NCI-H2196 treated with DMSO at 0.1 percent for 48 hours (cell line): ENCODE measurements at regions not wholly inside any gene's neighbourhood (a gene's known extent, or its start where the extent isn't known, plus 50 kb on each side); places are given as distances from the start of the nearest gene placed in this dataset.
"Not testable (repeated sequence)": the region's sequence is repeated elsewhere in the genome, so short reads cannot be mapped to it uniquely, and the experiment has no call there.

Experiments used
- DNase-seq: peaks from one replicate; lab custom pipeline; 2025; ENCODE audit not compliant: unreplicated experiment; lab: John Stamatoyannopoulos, UW

DNA sequence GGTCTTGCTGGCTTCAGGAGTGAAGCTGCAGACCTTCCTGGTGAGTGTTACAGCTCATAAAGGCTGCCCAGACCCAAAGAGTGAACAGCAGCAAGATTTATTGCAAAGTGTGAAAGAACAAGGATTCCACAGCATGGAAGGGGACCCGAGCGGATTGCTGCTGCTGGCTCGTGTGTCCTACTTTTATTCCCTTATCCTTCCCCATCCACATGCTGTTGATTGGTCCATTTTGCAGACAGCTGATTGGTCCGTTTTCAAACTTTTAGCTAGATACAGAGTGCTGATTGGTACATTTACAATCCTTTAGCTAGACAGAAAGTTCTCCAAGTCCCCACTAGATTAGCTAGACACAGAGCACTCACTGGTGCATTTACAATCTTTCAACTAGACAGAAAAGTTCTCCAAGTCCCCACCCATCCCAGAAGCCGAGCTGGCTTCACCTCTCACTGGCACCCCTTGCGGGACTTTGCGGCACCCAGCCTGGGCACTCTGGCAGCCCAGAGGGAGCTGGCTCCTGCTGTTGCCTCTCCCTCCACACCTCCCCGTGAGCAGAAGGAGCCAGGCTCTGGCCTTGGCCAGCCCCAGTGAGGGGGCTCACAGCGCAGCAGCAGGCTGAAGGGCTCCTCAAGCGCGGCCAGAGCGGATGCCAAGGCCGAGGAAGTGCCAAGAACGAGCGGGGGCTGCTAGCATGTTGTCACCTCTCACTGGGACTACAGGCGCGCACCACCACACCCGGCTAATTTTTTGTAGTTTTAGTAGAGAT lies 369.6 kb upstream of the POT1 start:
- DNase-seq = no peak

DNA sequence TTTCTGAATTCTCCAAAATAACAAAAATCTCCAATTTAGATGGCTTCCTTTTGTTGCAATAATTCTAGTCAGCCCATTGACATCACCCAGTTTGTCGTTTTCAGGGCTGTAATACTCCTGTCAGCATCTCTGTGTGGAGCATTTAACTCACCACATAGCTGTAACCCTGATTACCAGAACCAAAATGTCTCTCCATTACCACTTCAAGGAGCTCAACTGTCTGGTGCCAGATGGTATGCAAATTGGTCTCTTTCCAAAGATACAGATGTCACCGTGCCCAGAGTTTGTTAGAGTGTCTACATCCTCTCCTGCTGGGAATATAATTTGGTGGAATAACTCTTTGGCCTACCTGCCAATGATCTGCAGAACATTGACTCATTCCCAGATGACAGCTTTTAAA lies 350.3 kb upstream of the POT1 start:
- no peak for DNase-seq

DNA sequence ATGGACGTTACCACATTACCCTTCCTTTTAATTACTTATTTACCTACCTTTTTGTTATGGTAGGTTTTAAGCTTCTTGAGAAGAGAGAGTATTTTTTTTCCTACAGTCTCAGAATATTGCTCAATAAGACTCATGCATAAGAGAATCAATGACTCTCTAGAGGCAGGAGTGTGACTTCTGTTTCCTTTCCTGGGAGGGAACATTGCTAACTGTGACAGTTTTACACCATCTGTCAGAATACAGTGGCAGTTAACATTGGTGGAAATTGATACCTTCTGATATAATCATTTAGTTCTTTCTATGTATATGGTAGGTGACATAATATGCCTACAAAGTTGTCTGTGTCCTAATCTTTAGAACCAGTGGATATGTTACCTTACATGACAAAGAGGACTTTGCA lies 348.7 kb upstream of the POT1 start:
- no peak for DNase-seq

DNA sequence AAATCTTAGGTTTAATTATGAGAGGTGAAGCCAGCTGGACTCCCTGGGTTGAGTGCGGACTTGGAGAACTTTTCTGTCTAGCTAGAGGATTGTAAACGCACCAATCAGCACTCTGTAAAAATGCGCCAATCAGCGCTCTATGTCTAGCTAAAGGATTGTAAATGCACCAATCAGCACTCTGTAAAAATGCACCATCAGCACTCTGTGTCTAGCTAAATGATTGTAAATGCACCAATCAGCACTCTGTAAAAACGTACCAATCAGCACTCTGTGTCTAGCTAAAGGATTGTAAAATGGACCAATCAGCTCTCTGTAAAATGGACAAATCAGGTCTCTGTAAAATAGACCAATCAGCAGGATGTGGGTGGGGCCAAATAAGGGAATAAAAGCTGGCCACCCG lies 345.1 kb upstream of the POT1 start:
- DNase-seq = not testable (repeated sequence)

DNA sequence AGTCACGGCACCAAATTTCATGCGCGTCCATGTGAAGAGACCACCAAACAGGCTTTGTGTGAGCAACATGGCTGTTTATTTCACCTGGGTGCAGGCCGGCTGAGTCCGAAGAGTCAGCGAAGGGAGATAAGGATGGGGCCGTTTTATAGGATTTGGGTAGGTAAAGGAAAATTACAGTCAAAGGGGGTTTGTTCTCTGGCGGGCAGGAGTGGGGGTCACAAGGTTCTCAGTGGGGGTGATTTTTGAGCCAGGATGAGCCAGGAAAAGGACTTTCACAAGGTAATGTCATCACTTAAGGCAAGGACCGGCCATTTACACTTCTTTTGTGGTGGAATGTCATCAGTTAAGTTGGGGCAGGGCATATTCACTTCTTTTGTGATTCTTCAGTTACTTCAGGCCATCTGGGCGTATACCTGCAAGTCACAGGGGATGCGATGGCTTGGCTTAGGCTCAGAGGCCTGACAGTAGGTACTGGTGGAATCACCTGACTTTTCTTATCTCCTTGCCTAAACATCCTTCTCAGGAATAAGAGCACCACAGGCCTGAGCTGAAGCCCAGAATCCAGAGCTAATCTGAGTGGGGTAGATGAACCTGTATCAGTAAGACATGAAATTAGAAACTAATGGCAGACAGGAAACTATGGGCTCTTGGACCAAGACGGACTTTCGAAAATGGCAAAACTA lies 334.7 kb upstream of the POT1 start:
- DNase-seq = not testable (repeated sequence)

DNA sequence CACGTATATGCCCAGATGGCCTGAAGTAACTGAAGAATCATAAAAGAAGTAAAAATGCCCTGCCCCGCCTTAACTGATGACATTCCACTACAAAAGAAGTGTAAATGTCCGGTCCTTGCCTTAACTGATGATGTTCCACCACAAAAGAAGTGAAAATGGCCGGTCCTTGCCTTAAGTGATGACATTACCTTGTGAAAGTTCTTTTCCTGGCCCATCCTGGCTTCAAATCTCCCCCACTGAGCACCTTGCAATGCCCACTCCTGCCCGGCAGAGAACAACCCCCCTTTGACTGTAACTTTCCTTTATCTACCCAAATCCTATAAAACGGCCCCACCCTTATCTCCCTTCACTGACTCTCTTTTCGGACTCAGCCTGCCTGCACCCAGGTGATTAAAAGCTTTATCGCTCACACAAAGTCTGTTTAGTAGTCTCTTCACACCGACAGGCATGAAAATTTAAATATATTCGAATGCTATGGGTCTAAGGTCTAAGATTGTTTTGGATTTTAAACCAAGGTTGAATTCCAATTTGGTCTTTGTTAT lies 329.3 kb upstream of the POT1 start:
- DNase-seq = not testable (repeated sequence)

DNA sequence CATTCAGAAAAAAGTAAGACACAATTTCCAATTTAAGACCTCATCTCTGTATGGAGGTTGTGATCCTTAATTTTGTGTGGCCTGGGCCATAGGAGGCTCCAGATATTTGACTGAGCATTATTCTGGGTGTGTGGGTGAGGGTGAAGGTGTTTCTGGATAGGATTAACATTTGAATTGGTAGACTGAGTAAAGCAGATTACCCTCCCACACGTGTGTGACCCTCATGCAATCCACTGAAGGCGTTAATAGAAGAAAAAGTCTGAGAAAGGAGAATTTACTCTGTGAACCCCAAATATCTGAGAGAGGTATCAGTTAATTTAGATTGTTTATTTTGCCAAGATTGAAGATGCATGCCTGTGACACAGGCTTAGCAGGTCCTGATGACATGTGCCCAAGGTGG lies 328.0 kb upstream of the POT1 start:
- no peak for DNase-seq

DNA sequence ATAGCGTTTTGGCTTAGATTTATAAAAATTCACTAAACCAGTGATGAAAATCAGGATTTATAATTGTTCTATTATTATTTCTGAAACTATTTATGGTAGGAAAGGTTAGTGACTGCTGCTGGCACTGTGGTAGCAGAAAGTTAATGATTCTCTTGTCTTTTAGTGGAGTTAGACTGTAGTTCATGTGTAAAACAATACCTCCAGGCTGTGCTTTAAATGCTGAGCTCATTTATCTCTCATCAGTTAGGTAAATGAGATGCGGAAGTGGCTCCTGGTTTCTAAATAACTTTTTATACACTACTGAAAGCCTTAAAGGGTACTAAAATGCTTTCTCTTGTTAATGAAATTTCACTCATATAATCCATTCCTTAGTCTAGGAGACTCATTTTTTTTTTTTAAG lies 326.8 kb upstream of the POT1 start:
- no peak for DNase-seq

DNA sequence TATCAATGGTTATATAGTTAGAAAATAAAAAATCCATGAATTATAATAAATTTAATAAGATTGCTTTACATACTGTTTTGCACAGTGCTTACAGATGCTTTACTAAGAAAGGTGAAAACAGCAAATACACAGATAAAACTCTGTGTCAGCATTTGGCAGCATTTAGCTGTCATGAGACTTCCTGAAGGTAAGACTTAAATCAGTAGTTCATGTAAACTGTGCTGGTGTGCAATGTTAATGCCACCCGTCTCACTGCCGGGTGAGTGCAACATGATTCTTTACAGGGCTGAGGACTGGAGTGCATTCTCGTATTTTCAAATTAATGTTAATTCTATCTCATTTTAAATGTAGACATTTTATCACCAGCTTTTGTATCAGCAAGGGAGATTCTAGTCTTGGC lies 326.2 kb upstream of the POT1 start:
- no peak for DNase-seq

DNA sequence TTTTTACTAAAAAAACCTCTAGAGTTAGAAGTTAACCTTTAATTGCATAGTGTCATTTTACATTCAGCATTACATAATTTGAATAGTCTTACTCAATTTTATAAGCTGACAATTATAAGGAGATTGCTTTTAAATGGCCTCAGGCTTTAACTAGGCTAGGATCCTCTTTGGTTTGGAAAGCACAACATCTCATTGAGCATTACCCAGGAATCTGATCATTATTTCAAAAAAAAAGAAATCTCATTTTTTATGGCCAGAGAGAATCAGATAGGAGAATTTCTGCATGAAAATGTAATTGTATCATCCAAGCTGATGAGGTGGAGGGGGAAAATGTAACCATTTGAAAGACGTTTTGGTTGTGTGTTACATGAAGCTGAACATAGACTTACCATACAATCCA lies 324.9 kb upstream of the POT1 start:
- no peak for DNase-seq

DNA sequence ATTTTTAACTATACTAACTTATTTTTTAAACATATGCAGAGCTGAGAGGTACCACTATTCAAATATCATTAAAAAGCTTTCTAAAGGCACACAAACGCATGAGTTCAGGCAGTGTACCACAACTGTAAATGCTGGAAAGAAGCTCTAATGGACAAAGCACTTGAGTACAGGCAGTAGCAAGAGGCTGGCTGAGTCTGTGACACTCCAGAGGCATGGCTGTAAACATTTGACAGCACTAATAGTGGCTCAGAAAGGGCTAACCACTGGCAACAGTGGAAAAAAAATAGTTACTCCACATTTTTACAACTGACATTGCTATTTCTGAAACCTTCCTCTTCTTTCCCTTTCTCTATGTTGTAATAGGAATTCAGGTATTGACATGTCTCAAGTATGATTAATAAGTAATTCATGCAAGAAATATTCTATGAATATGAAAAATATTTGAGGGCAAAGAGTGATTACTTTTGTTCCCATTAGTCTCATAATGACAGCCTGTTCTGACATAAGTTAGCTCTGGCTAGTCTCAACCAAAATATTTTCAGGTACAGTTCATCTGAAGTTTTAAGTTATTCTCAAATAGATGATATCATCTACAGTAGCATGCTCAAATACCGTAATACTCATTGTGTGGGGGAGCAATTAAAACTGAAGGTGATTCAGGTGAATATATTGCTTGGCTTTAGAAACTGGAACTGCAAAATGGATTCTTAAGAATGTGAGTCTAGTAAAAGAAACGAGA lies 324.0 kb upstream of the POT1 start:
- no peak for DNase-seq

DNA sequence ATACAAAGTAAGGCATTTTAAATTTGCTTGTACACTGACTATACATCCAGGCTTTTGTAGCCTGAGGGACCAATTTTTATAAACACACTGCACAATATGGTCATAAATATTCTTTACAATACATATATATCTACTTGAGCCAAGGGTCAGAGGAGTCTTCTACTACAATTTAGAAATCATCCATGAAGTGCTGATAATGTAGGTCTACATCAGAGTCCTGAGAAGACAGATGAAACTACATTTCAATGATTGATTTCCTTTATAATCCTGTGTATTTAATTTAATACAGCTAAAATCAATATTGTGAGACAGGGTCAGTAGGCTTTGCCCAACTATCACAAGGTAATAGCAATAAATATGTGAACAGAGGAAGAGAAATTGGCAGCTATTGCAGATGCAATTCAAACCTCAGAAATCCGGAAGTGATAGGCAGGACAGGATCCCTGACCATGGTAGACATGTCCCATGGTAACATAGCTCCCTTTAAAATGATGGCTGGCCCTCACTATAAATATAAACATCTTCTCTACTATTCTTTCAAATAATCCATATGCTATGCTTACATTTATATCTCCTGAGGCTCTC lies 318.0 kb upstream of the POT1 start:
- no peak for DNase-seq

DNA sequence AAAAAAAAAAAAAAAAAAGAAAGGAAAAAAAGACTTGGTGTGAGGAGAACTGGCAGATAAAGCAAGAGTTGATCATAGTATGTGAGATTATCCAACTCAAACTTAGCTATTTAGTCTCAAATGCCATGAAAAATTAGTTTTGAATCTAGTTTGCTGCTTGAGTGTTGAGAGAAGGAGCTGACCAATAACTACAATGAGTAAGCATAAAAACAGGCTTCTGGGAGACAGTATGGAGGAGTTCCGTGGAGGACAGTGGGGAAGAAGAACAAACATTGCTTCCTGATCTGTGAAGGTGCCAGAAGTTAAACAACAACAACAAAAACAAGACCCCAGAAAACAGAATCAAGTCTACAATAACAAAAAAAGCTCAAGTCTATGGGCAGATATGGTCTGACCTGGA lies 317.1 kb upstream of the POT1 start:
- no peak for DNase-seq

DNA sequence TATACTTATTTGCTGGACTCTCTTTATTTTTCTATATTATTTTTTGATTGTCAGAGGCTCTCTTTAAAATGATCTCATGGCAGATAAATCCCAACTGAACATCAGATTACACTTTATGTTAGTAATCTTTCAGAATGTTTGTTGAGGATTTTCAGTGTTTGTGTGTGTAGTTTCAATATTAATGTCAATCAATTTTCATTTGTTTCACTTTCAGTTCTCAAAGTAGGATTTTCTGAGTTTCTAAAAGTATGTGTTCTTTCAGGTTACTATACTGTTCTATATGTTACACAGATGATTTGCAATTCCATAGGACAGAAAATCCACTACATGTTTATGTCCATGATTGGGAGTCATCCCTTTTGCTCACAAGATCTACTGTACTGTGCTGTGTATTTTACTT lies 311.9 kb upstream of the POT1 start:
- no peak for DNase-seq

DNA sequence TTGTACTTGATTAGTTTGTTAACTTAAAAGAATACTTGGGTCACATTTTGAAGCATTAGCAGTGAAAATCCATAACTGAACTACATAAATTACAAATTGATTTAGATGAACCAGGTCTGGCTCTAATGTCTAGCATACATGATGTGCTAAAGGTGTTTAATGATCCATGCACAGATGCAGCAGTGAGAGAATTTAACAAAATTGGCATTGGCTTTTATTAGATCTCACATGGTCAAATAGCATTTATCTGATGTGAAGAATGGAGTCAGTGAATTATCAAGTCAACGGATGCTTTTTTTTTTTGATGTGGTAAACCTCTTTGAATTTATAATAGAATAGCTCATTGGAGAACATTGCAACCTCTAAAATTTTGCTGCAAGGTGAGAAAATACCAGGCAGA lies 293.0 kb upstream of the POT1 start:
- DNase-seq = no peak

DNA sequence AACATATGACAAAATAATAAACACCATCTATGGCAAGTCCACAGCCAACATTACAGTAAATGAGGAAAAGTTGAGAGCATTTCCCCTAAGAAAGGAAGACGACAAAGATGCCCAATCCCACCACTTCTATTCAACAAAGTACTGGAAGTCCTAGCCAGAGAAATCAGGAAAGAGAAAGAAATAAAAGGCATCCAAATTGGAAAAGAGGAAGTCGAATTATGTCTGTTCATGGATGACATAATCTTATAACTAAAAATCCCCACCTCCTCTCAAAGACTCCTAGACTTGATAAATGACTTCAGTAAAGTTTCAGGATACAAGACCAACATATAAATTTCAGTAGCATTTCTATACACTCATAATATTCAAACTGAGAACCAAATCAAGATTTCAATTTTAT lies 288.5 kb upstream of the POT1 start:
- DNase-seq = no peak

DNA sequence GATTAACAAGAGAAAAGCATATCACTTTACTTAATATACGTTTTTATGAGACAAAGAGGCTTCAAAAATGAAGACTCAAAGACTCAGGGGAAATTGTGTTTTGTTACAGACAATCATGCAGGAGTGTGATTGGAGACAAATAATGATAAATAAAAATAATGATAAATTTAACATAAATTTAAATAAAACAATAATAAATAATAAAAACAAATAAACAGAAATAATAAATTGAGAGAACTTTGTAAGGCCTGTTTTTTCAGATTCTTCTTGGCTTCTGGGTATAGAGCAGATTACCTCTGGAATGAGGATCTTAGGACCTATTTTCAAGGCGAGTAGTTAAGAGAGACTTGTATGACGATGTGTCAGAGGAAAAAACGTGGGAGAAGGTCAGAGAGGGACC lies 271.4 kb upstream of the POT1 start:
- DNase-seq = no peak

DNA sequence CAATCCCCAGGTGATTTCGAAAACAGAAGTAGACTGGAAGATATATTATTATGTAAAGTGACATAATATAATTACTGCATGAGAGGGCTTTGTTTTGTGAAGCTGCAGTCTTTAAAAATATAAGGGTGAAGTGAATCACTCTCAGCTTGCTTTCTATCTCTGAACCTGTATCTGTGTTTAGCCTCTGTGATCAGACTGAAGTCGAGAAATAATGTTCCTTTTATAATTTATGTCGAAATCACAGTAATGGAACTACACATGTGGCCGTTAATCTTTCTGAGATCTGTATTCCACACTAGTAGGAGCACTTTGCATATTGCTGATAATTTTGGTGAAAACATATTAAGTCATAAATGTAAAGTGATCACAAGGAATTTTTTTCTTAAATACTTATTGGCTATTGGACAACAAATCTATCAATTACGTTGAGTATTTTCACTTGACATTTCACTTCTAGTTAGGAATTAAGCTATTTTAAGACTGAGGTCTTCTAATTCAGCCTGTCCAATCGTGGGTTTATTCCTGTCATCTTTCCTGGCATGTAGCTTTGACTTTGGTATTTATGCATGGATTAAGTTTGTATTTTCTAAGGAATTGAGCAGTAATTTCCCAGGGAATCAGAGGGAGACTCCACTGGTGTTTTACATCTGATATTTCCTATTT lies 268.2 kb upstream of the POT1 start:
- no peak for DNase-seq

DNA sequence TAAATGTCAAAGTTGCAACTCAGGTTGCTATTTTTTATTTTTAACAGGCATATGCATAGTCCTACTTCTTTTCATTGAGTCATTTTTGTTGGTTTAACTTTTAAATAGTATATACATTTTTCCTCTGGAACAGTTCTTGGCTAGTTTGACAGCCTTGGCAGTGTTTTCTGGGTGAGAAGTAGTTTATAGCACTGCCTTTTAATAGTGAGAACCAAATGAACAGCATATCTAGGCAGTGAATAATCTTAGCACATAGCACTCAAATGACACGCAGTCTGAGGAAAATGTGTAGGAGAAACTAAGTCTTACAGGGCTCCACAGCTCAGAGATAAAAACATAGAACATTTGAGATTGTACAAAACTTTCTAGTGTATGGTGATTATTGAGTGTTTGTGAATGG lies 265.5 kb upstream of the POT1 start:
- no peak for DNase-seq

DNA sequence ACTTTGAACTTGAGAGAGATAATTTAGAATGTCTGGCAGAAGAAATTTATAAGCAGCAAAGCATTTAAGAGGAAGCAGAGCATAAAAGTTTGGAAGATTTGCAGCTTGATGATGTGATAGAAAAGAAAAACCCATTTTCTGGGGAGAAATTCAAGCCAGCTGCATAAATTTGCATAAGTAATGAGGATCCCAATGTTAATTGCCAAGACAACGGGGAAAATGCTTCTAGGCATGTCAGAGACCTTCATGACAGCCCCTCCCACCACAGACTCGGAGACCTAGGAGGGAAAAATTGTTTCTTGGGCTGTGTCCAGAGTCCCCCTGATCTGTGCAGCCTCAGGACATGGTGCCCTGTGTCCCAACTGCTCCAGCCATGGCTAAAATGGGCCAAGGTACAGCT lies 263.6 kb upstream of the POT1 start:
- no peak for DNase-seq

DNA sequence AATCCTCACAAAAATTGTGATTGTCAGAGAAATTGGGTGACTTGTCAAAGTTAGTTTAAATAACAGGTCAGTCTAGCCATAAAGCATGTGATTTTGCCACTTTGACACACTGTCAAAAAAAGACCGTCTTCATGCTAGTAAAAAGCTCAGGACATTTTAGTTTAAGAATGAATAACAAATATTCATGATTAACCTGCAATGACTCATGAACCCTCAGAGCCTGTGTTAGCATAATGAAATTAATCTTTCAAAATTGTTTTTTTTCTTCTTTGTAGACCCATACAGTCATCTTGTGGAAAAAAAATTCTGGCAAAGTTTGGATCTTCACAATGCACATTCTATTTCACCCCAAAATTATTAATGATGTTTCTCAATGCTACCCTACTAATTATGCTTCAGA lies 255.2 kb upstream of the POT1 start:
- DNase-seq = no peak
